Sigmoid colon (tissue), 3 donors: ENCODE measurements at regions not wholly inside any gene's neighbourhood (a gene's known extent, or its start where the extent isn't known, plus 50 kb on each side); places are given as distances from the start of the nearest gene placed in this dataset.

Experiments
- POLR2A ChIP-seq, 2 donors: fragments of 450-650 bp; IDR thresholded peaks; one replicate each; pipeline ENCODE4 v1.6.1; 2016; ENCODE audit warnings: antibody characterized with exemption in 2 of 2, mild to moderate bottlenecking in 2 of 2, moderate library complexity in 2 of 2
- TF ChIP-seq, protein P1 (sequence below), 4 experiments: fragments of 450-650 bp in 3 of 4; fragments of 200-600 bp in 1 of 4; IDR thresholded peaks; one replicate each; pipeline ENCODE4 v1.5.1; 2016 to 2019; ENCODE audit warnings: antibody characterized with exemption in 4 of 4, mild to moderate bottlenecking in 3 of 4, moderate library complexity in 2 of 4

DNA sequence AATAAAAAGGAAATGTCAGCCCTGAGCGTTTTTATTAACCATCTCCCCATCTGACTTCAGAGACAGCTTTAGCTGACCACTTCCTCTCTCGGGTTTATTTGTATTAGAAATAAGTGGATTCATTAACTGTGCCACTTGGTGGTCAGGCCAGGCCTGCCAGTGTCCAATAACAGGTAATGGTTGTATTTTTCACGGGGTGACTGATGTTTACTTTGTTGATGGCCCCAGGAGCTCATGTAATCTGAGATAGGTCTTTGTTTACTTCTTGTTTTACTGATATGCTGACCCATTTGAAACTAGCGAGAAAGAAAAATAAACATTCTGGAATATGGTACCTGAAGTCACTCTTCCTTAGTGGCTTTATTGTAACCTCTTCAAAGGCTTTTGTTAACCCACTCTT, 504.3 kb upstream of the SLC35B3 start:
- no peak for TF ChIP-seq POLR2A (IDR thresholded peaks at IDR 0.05)
- TF ChIP-seq, protein P1, sequence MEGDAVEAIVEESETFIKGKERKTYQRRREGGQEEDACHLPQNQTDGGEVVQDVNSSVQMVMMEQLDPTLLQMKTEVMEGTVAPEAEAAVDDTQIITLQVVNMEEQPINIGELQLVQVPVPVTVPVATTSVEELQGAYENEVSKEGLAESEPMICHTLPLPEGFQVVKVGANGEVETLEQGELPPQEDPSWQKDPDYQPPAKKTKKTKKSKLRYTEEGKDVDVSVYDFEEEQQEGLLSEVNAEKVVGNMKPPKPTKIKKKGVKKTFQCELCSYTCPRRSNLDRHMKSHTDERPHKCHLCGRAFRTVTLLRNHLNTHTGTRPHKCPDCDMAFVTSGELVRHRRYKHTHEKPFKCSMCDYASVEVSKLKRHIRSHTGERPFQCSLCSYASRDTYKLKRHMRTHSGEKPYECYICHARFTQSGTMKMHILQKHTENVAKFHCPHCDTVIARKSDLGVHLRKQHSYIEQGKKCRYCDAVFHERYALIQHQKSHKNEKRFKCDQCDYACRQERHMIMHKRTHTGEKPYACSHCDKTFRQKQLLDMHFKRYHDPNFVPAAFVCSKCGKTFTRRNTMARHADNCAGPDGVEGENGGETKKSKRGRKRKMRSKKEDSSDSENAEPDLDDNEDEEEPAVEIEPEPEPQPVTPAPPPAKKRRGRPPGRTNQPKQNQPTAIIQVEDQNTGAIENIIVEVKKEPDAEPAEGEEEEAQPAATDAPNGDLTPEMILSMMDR (IDR thresholded peaks at IDR 0.05): no peak
